ENCODE measurements at regions not wholly inside any gene's neighbourhood (a gene's known extent, or its start where the extent isn't known, plus 50 kb on each side); places are given as distances from the start of the nearest gene placed in this dataset.

GRCh38 chr5:117955831-117956230 is 1032.5 kb downstream of the DTWD2 start:
- no peak for TF ChIP-seq CTCF (IDR thresholded peaks at IDR 0.05)
- no peak for TF ChIP-seq EZH2phosphoT487 (IDR thresholded peaks at IDR 0.05)
- TF ChIP-seq EZH2 (IDR thresholded peaks at IDR 0.05): no peak

Measured in neural progenitor cell (in vitro differentiated cells).